OCI-LY7 (cell line): ENCODE measurements at regions not wholly inside any gene's neighbourhood (a gene's known extent, or its start where the extent isn't known, plus 50 kb on each side); places are given as distances from the start of the nearest gene placed in this dataset.

Experiments used
- BruUV-seq: library from RNA; stranded (reverse); fragments of 400-500 nt; replicated peaks from 2 replicates; lab custom pipeline; 2021; lab: Mats Ljungman, UMichigan
- CTCF ChIA-PET: fragments of 300-600 bp; sonication (Branson Sonifier 250); formaldehyde crosslinking; loops from one replicate; lab custom pipeline; 2022; ENCODE audit warnings: antibody characterized with exemption; ENCODE audit not compliant: unreplicated experiment; lab: Charles Lee
- POLR2A ChIA-PET: fragments of 300-600 bp; sonication (Branson Sonifier 250); formaldehyde crosslinking; loops from one replicate; lab custom pipeline; 2022; ENCODE audit warnings: antibody characterized with exemption; lab: Charles Lee
- DNase-seq: peaks from one replicate; pipeline ENCODE4 v3.0.0-alpha.2; 2015; ENCODE audit warnings: low spot score
- H2AFZ ChIP-seq: fragments of 200-600 bp; sonication (generic), shearing (Covaris generic); 2 replicates; pipeline ENCODE4 v1.6.1; 2014; ENCODE audit warnings: mild to moderate bottlenecking, antibody characterized with exemption, low read length, moderate library complexity
- H3K27ac ChIP-seq: fragments of 200-600 bp; sonication (generic); 2 replicates; pipeline ENCODE4 v1.5.1; 2014; ENCODE audit warnings: mixed run types, low read depth, mild to moderate bottlenecking, moderate library complexity, low read length, inconsistent platforms; ENCODE audit not compliant: poor library complexity, severe bottlenecking
- H3K36me3 ChIP-seq: fragments of 200-600 bp; sonication (generic); 2 replicates; pipeline ENCODE4 v1.6.1; 2014; ENCODE audit warnings: mild to moderate bottlenecking, antibody characterized with exemption, low read length, moderate library complexity, mixed read lengths; ENCODE audit not compliant: insufficient read depth
- H3K4me1 ChIP-seq: fragments of 200-600 bp; sonication (generic); 2 replicates; pipeline ENCODE4 v1.5.1; 2014; ENCODE audit warnings: mild to moderate bottlenecking, low read length; ENCODE audit not compliant: insufficient read depth, poor library complexity, severe bottlenecking
- H3K4me2 ChIP-seq: fragments of 200-600 bp; sonication (generic); 2 replicates; pipeline ENCODE4 v1.6.1; 2014; ENCODE audit warnings: mild to moderate bottlenecking, low read length
- H3K4me3 ChIP-seq: fragments of 200-600 bp; sonication (generic); 2 replicates; pipeline ENCODE4 v1.5.1; 2014; ENCODE audit warnings: mild to moderate bottlenecking, low read depth, low read length; ENCODE audit not compliant: poor library complexity, severe bottlenecking
- H3K79me2 ChIP-seq: fragments of 200-600 bp; sonication (generic); 2 replicates; pipeline ENCODE4 v1.6.1; 2016; ENCODE audit warnings: low read depth, mild to moderate bottlenecking, low read length, moderate library complexity, mixed read lengths; ENCODE audit not compliant: insufficient read depth
- H3K9me2 ChIP-seq: fragments of 200-600 bp; sonication (generic); 2 replicates; pipeline ENCODE4 v1.6.1; 2016; ENCODE audit warnings: mild to moderate bottlenecking, low read length, mixed read lengths; ENCODE audit not compliant: insufficient read depth
- H3K9me3 ChIP-seq: fragments of 200-600 bp; sonication (generic); 2 replicates; pipeline ENCODE4 v1.6.1; 2014; ENCODE audit warnings: mild to moderate bottlenecking, mixed run types, low read length, mixed read lengths
- H4K20me1 ChIP-seq: fragments of 200-600 bp; sonication (generic); 2 replicates; pipeline ENCODE4 v1.6.1; 2014; ENCODE audit warnings: mild to moderate bottlenecking, antibody characterized with exemption, low read length, moderate library complexity, mixed read lengths; ENCODE audit not compliant: insufficient read depth
- CTCF ChIP-seq: fragments of 200-600 bp; sonication (generic); conservative IDR thresholded peaks from 2 replicates; pipeline ENCODE4 v1.5.1; 2014; ENCODE audit warnings: mild to moderate bottlenecking, antibody characterized with exemption, low read length, moderate library complexity, mixed read lengths
- EZH2phosphoT487 ChIP-seq: fragments of 200-600 bp; sonication (generic); IDR thresholded peaks from 2 replicates; pipeline ENCODE4 v1.6.1; 2018; ENCODE audit warnings: low read depth, borderline replicate concordance, mild to moderate bottlenecking, mixed run types, antibody characterized with exemption, low read length, moderate library complexity, mixed read lengths
- intact Hi-C: fragments of 100-400 bp; cut with micrococcal nuclease; formaldehyde crosslinking; loops from one replicate; pipeline ENCODE4 v1.10.0; 2022; ENCODE audit not compliant: unreplicated experiment

- intact Hi-C loops = no loop called here
- Histone ChIP-seq H3K4me2 (no peak overlapping the region), H3K79me2 (no peaks in the 10 kb centered on the region), H3K9me2 (no peaks in the 10 kb centered on the region), H2AFZ (no peak overlapping the region), H3K27ac (no peak overlapping the region), H3K4me1 (no peaks in the 10 kb centered on the region), H4K20me1 (no peaks in the 10 kb centered on the region), H3K4me3 (no peak overlapping the region), H3K36me3 (no peaks in the 10 kb centered on the region), H3K9me3 (no peaks in the 10 kb centered on the region)
- CTCF ChIA-PET = no interaction called here
- TF ChIP-seq CTCF (no peak), EZH2phosphoT487 (no peak)
- no peak for DNase-seq
- BruUV-seq = no TSS peak
- POLR2A ChIA-PET = no interaction called here
Observed at GRCh38 chr13:22127277-22128164, 456.6 kb downstream of the FGF9 start.

- Histone ChIP-seq H3K27ac (no peak overlapping the region), H3K9me3 (no peaks in the 10 kb centered on the region), H3K4me1 (no peaks in the 10 kb centered on the region), H2AFZ (no peak overlapping the region), H3K4me3 (no peak overlapping the region), H4K20me1 (no peaks in the 10 kb centered on the region), H3K36me3 (no peaks in the 10 kb centered on the region), H3K9me2 (no peaks in the 10 kb centered on the region), H3K79me2 (no peaks in the 10 kb centered on the region), H3K4me2 (no peak overlapping the region)
- TF ChIP-seq CTCF = no peak
- TF ChIP-seq EZH2phosphoT487 = no peak
- ChIA-PET CTCF (no interaction called here), POLR2A (interaction anchor here (0.9 kb wide), 1 partner anchor 10 kb away, joined by 3 read pairs; no protein-coding TSS in a partner anchor)
- BruUV-seq = no TSS peak
- intact Hi-C loops = no loop called here
- DNase-seq = no peak
Observed at GRCh38 chr13:22128441-22129408, 457.9 kb downstream of the FGF9 start.
